Ovary (tissue), 7 donors: ENCODE measurements at regions not wholly inside any gene's neighbourhood (a gene's known extent, or its start where the extent isn't known, plus 50 kb on each side); places are given as distances from the start of the nearest gene placed in this dataset.

Experiments
- DNase-seq, 5 donors: peaks; one replicate each; pipeline ENCODE4 v3.0.0-alpha.2; 2019 to 2020
- H3K27ac ChIP-seq, 2 donors: fragments of 200-600 bp; one replicate each; pipeline versions ENCODE4 v1.5.1 to v1.8.0; 2019 to 2022
- H3K27me3 ChIP-seq: fragments of 200-600 bp; one replicate; pipeline ENCODE4 v1.8.0; 2022
- H3K36me3 ChIP-seq: fragments of 200-600 bp; sonication (generic); one replicate; pipeline ENCODE4 v1.5.1; 2019
- H3K4me1 ChIP-seq: one replicate; pipeline ENCODE4 v1.8.1; 2013; ENCODE audit warnings: mild to moderate bottlenecking, moderate library complexity; ENCODE audit not compliant: insufficient read depth
- H3K4me3 ChIP-seq: fragments of 200-600 bp; sonication (generic); one replicate; pipeline ENCODE4 v1.5.1; 2017
- H3K9me3 ChIP-seq, 2 donors: fragments of 200-600 bp in 1 of 2; sonication (generic) in 1 of 2; one replicate each; pipeline versions ENCODE4 v1.5.1 to v1.8.1; 2013 to 2019; ENCODE audit warnings: mild to moderate bottlenecking in 1 of 2, moderate library complexity in 1 of 2
- EP300 ChIP-seq: sonication (generic); formaldehyde crosslinking; IDR thresholded peaks from one replicate; pipeline ENCODE4 v1.6.1; 2017; ENCODE audit warnings: antibody characterized with exemption
- POLR2A ChIP-seq: fragments of 450-650 bp; IDR thresholded peaks from one replicate; pipeline ENCODE4 v1.6.1; 2017; ENCODE audit warnings: antibody characterized with exemption, mild to moderate bottlenecking, moderate library complexity
- WGBS, 3 donors: extraction: QIAGEN DNeasy Blood & Tissue Kit in 1 of 3; methylation state at CpG; one replicate each; pipeline versions ENCODE4 v1.1.5 to v1.1.7; 2013 to 2017; 5-methylcytosine and 5-hydroxymethylcytosine counted together
- intact Hi-C, 4 donors: fragments of 100-400 bp; cut with DNase I; formaldehyde crosslinking; loops; one replicate each; pipeline versions ENCODE4 v1.11.0 to v1.15.1; 2022 to 2023
- TF ChIP-seq, protein P1 (sequence below), 3 donors: fragments of 450-650 bp in 2 of 3; fragments of 200-600 bp in 1 of 3; IDR thresholded peaks; one replicate each; pipeline versions ENCODE4 v1.5.1 to v1.8.0; 2016 to 2022; ENCODE audit warnings: antibody characterized with exemption in 3 of 3, mild to moderate bottlenecking in 1 of 3
- donor health status: DM: no; HTN: no; CAD: no; lungs with moderate emphysema.
- donor health status: DM: no; HTN: no; CAD: no.
- donor health status: Bipolar disorder and iron deficiency.
- donor health status: DM: no; HTN: no; CAD: no.
- donor health status: DM: yes; HTN: yes; CAD: no.

DNA sequence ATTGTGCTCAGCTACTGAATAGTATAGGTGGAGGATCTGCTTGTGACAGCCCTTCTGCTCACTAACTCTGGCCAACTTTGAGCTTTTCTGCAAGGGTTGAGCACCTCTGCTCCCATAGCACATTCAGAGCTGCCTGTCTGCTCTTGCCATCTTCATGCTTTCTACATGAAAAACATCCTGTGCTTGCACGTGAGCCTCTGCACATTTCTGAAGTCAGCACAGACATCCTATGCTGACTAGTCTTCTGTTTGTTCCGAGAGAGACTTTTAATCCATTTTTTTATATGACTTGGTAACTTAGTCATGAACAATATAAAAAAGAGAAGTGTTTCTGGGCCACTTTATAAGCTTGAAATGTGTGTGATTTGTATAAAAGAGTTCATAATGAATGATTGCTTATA, 969.3 kb downstream of the TMTC2 start:
- Histone ChIP-seq H3K27me3 (no peaks in the 10 kb centered on the region), H3K36me3 (no peaks in the 10 kb centered on the region), H3K4me3 (no peak overlapping the region), H3K4me1 (no peaks in the 10 kb centered on the region), H3K9me3 (no peaks in the 10 kb centered on the region), H3K27ac (no peak overlapping the region)
- 60 to 79% (median 72%) methylated on average over 2 of the region's 2 CpGs for WGBS, 3 donors
- intact Hi-C loops = no loop called here
- TF ChIP-seq, protein P1, sequence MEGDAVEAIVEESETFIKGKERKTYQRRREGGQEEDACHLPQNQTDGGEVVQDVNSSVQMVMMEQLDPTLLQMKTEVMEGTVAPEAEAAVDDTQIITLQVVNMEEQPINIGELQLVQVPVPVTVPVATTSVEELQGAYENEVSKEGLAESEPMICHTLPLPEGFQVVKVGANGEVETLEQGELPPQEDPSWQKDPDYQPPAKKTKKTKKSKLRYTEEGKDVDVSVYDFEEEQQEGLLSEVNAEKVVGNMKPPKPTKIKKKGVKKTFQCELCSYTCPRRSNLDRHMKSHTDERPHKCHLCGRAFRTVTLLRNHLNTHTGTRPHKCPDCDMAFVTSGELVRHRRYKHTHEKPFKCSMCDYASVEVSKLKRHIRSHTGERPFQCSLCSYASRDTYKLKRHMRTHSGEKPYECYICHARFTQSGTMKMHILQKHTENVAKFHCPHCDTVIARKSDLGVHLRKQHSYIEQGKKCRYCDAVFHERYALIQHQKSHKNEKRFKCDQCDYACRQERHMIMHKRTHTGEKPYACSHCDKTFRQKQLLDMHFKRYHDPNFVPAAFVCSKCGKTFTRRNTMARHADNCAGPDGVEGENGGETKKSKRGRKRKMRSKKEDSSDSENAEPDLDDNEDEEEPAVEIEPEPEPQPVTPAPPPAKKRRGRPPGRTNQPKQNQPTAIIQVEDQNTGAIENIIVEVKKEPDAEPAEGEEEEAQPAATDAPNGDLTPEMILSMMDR (IDR thresholded peaks at IDR 0.05) = no peak
- TF ChIP-seq POLR2A = no peak
- TF ChIP-seq EP300 = no peak
- DNase-seq = no peak

DNA sequence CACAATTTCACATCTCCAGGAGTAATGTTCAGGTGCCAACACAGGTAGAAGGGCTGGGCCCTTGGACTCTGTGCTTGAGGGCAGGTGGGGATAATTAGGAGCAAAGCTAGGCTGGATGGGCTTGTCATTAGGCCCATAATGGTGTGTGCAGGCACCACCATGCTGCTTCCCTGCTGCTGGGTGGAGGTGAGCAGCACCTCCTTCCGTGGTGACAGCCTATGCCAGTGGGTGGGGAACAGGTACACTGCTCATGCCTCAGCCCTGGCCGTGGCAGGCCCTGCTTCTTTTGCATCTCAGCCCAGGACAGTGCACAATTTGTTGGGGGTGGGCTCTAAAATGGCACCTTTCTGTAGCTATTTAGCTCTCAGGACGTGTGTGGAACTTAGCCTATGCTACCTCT, 955.5 kb downstream of the TMTC2 start:
- no peak for DNase-seq
- H3K36me3 ChIP-seq = no peaks in the 10 kb centered on the region
- no peaks in the 10 kb centered on the region for H3K9me3 ChIP-seq
- 61 to 78% (median 77%) methylated on average over 3 of the region's 3 CpGs for WGBS, 3 donors
- H3K4me1 ChIP-seq = no peaks in the 10 kb centered on the region
- intact Hi-C loops = no loop called here
- H3K4me3 ChIP-seq = no peak overlapping the region
- TF ChIP-seq POLR2A (no peak), EP300 (no peak)
- TF ChIP-seq, protein P1 (IDR thresholded peaks at IDR 0.05) = no peak
- no peak overlapping the region for H3K27ac ChIP-seq
- H3K27me3 ChIP-seq = no peaks in the 10 kb centered on the region

DNA sequence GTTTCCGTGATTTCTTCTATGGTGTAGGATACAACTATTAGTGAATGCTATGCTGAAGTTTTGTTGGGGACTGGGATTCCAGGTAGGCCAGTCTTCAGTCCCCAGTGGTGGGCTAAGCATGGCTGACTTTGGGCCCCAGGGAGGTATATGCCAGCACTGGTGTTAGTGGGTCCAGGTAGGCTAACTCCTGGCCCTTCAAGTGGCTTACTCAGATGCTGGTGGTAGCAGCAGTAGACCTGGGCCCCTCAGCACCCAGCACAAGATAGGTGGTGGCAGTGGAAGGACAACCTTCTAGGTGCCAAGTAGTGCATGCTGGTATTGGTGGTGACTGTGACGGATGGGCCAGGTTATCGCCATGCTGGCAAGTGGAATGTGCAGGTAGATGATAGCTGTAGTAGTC, 955.1 kb downstream of the TMTC2 start:
- intact Hi-C loops = no loop called here
- no peaks in the 10 kb centered on the region for H3K9me3 ChIP-seq
- TF ChIP-seq, protein P1 (IDR thresholded peaks at IDR 0.05) = no peak
- TF ChIP-seq POLR2A (no peak), EP300 (no peak)
- H3K36me3 ChIP-seq = no peaks in the 10 kb centered on the region
- DNase-seq = no peak
- WGBS, 3 donors = 94 to 98% (median 97%) methylated on average over 3 of the region's 3 CpGs
- no peaks in the 10 kb centered on the region for H3K4me1 ChIP-seq
- no peak overlapping the region for H3K4me3 ChIP-seq
- H3K27me3 ChIP-seq = no peaks in the 10 kb centered on the region
- no peak overlapping the region for H3K27ac ChIP-seq

DNA sequence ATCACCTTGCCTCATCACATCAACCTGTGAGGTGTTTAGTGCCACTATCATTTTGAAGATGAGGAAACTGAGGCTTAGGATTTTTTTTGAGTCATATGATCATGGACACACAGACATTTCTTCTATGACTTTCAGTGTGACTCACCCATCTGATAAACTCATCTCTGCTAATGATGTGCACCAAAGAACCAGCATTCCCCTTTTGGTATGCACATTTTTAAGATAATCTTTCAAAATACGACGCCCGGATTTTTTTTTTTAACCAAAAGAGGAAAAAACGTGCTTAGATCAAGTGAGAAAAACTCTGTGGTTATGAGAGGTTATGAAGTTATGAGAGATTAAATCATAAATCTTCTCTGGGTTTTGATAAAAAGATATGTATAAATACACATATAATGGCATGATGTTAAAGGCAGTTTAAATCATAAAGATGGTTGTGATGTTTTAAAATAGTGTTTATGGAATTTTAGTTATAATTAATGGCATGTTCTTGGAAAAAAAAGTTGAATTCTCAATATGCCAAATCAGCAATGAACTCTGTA, 948.1 kb downstream of the TMTC2 start:
- no peak for DNase-seq
- Histone ChIP-seq H3K36me3 (no peaks in the 10 kb centered on the region), H3K4me1 (no peaks in the 10 kb centered on the region), H3K27me3 (no peaks in the 10 kb centered on the region), H3K4me3 (no peak overlapping the region), H3K27ac (no peak overlapping the region), H3K9me3 (no peaks in the 10 kb centered on the region)
- WGBS, 3 donors = 58 to 70% (median 64%) methylated on average over 4 of the region's 4 CpGs
- TF ChIP-seq POLR2A (no peak), EP300 (no peak)
- TF ChIP-seq, protein P1 (IDR thresholded peaks at IDR 0.05) = no peak
- intact Hi-C loops = no loop called here
